ENCODE measurements at regions not wholly inside any gene's neighbourhood (a gene's known extent, or its start where the extent isn't known, plus 50 kb on each side); places are given as distances from the start of the nearest gene placed in this dataset.
"Not testable (repeated sequence)": the region's sequence is repeated elsewhere in the genome, so short reads cannot be mapped to it uniquely, and the experiment has no call there.

- no peak for DNase-seq
These were observed 1214.1 kb downstream of the DIAPH3 start for GRCh38 chr13:58949646-58950045.

- no peak for DNase-seq
These were observed 1212.8 kb downstream of the DIAPH3 start for GRCh38 chr13:58950911-58951310.

- DNase-seq = peak; percentile 9
These were observed 1210.1 kb downstream of the DIAPH3 start for GRCh38 chr13:58953638-58954037.

GRCh38 chr13:58955546-58956385 lies 1208.0 kb downstream of the DIAPH3 start:
- no peak for DNase-seq

GRCh38 chr13:58958097-58958496 lies 1205.6 kb downstream of the DIAPH3 start:
- DNase-seq = not testable (repeated sequence)

GRCh38 chr13:58960888-58961287 lies 1202.8 kb downstream of the DIAPH3 start:
- peak; percentile 18 for DNase-seq

GRCh38 chr13:58963321-58963720 lies 1200.4 kb downstream of the DIAPH3 start:
- DNase-seq = no peak

- no peak for DNase-seq
These were observed 1199.7 kb downstream of the DIAPH3 start for GRCh38 chr13:58964048-58964447.

GRCh38 chr13:58977085-58977484 lies 1186.6 kb downstream of the DIAPH3 start:
- no peak for DNase-seq

GRCh38 chr13:58978331-58978730 lies 1185.4 kb downstream of the DIAPH3 start:
- DNase-seq = no peak

- no peak for DNase-seq
These were observed 1183.9 kb downstream of the DIAPH3 start for GRCh38 chr13:58979851-58980250.

GRCh38 chr13:58985845-58986244 lies 1177.9 kb downstream of the DIAPH3 start:
- no peak for DNase-seq

GRCh38 chr13:58989556-58989955 lies 1174.2 kb downstream of the DIAPH3 start:
- DNase-seq = no peak

GRCh38 chr13:58991826-58992477 lies 1171.8 kb downstream of the DIAPH3 start:
- DNase-seq = no peak

GRCh38 chr13:58992478-58993042 lies 1171.2 kb downstream of the DIAPH3 start:
- DNase-seq = no peak

- no peak for DNase-seq
These were observed 1169.7 kb downstream of the DIAPH3 start for GRCh38 chr13:58994077-58994476.

GRCh38 chr13:58994777-58995176 lies 1169.0 kb downstream of the DIAPH3 start:
- no peak for DNase-seq

GRCh38 chr13:58998716-58999115 lies 1165.0 kb downstream of the DIAPH3 start:
- no peak for DNase-seq

GRCh38 chr13:58999851-59000250 lies 1163.9 kb downstream of the DIAPH3 start:
- DNase-seq = no peak

- DNase-seq = no peak
These were observed 1163.0 kb downstream of the DIAPH3 start for GRCh38 chr13:59000770-59001169.

GRCh38 chr13:59012731-59013130 lies 1151.0 kb downstream of the DIAPH3 start:
- DNase-seq = no peak

- DNase-seq = no peak
These were observed 1147.5 kb downstream of the DIAPH3 start for GRCh38 chr13:59016250-59016649.

GRCh38 chr13:59024434-59024833 lies 1139.3 kb downstream of the DIAPH3 start:
- no peak for DNase-seq

GRCh38 chr13:59034198-59034597 lies 1129.5 kb downstream of the DIAPH3 start:
- no peak for DNase-seq

All from NCI-H510A treated with DMSO at 0.1 percent for 48 hours (cell line).